Astrocyte (in vitro differentiated cells and primary cell): ENCODE measurements at regions not wholly inside any gene's neighbourhood (a gene's known extent, or its start where the extent isn't known, plus 50 kb on each side); places are given as distances from the start of the nearest gene placed in this dataset.

Experiments used
- DNase-seq: peaks from one replicate; pipeline ENCODE4 v3.0.0-alpha.2; 2010; ENCODE audit warnings: low read depth
- FAIRE-seq: peaks from 2 replicates; lab custom pipeline; 2011; peaks lifted over from hg19 to GRCh38; lab: Jason Lieb, UNC
- H2AFZ ChIP-seq: 2 replicates; pipeline ENCODE4 v1.6.0; 2012; ENCODE audit warnings: low read depth, low read length, inconsistent platforms
- H3K27ac ChIP-seq: 2 replicates; pipeline ENCODE4 v1.5.1; 2011; ENCODE audit warnings: low read depth, low read length, inconsistent platforms
- H3K27me3 ChIP-seq: 2 replicates; pipeline ENCODE4 v1.6.0; 2011; ENCODE audit warnings: low read length, inconsistent platforms; ENCODE audit not compliant: insufficient read depth
- H3K36me3 ChIP-seq: 2 replicates; pipeline ENCODE4 v1.5.1; 2011; ENCODE audit warnings: low read length, inconsistent platforms; ENCODE audit not compliant: insufficient read depth
- H3K4me1 ChIP-seq: 2 replicates; pipeline ENCODE4 v1.5.1; 2011; ENCODE audit warnings: low read length, inconsistent platforms; ENCODE audit not compliant: insufficient read depth
- H3K4me2 ChIP-seq: 2 replicates; pipeline ENCODE4 v1.6.0; 2012; ENCODE audit warnings: low read length, inconsistent platforms
- H3K4me3 ChIP-seq: 2 replicates; pipeline ENCODE4 v1.5.1; 2011; ENCODE audit warnings: low read depth, mild to moderate bottlenecking, low read length, inconsistent platforms; ENCODE audit not compliant: insufficient read depth
- H3K79me2 ChIP-seq: 2 replicates; pipeline ENCODE4 v1.6.0; 2012; ENCODE audit warnings: mild to moderate bottlenecking, low read length, inconsistent platforms; ENCODE audit not compliant: insufficient read depth
- H3K9ac ChIP-seq: 2 replicates; pipeline ENCODE4 v1.6.0; 2012; ENCODE audit warnings: mild to moderate bottlenecking, low read length, inconsistent platforms
- H3K9me3 ChIP-seq: 2 replicates; pipeline ENCODE4 v1.5.1; 2012; ENCODE audit warnings: low read depth, mild to moderate bottlenecking, low read length, inconsistent platforms; ENCODE audit not compliant: insufficient read depth
- H4K20me1 ChIP-seq: 2 replicates; pipeline ENCODE4 v1.6.0; 2012; ENCODE audit warnings: low read length, inconsistent platforms; ENCODE audit not compliant: insufficient read depth
- H3K27ac Mint-ChIP-seq: one replicate; pipeline ENCODE4 v1.8.0; 2021; ENCODE audit warnings: mild to moderate bottlenecking, mixed read lengths; ENCODE audit not compliant: unreplicated experiment
- H3K27me3 Mint-ChIP-seq: one replicate; pipeline ENCODE4 v1.8.0; 2021; ENCODE audit warnings: low read depth, mixed read lengths; ENCODE audit not compliant: unreplicated experiment
- H3K36me3 Mint-ChIP-seq: one replicate; pipeline ENCODE4 v1.8.0; 2021; ENCODE audit warnings: low read depth, mixed read lengths; ENCODE audit not compliant: unreplicated experiment
- H3K4me1 Mint-ChIP-seq: one replicate; pipeline ENCODE4 v1.8.0; 2021; ENCODE audit warnings: low read depth, mixed read lengths; ENCODE audit not compliant: unreplicated experiment
- H3K4me3 Mint-ChIP-seq: one replicate; pipeline ENCODE4 v1.8.0; 2021; ENCODE audit warnings: mild to moderate bottlenecking, moderate library complexity, mixed read lengths; ENCODE audit not compliant: unreplicated experiment
- H3K9me3 Mint-ChIP-seq: one replicate; pipeline ENCODE4 v1.8.0; 2021; ENCODE audit warnings: mild to moderate bottlenecking, mixed read lengths; ENCODE audit not compliant: unreplicated experiment
- EZH2 ChIP-seq: IDR thresholded peaks from 2 replicates; pipeline ENCODE4 v1.6.1; 2012; ENCODE audit warnings: mild to moderate bottlenecking, low read length, inconsistent platforms; ENCODE audit not compliant: insufficient read depth
- TF ChIP-seq, protein P1 (sequence below): IDR thresholded peaks from 2 replicates; pipeline ENCODE4 v1.5.1; 2011; ENCODE audit warnings: low read depth, mild to moderate bottlenecking, inconsistent platforms, low read length, moderate library complexity; ENCODE audit not compliant: insufficient read depth

DNA sequence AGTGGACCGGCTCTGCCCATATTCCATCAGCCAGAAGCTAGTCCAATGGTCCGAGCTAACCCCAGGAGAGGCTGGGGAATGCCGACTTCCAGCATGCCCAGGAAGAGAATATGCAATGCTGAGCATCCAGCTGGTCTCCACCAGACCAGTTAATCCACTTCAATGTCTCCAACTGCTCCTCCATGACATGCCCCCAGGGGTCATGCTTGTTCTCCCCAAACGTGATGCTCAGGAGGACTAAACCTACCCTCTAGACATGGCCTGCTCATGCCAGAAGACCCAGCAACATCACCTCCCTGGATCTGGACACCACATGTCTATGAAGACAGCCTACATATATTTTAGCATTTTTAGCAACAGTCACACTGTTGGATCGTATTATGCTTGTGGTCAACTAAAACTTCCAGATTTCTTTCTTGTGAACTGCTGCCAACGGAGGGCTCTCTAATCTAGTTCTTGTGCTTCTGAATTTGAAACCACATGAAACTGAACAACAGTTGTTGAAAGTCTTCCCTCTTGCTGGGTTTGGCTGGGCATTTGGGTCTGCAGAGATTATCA lies 245.1 kb downstream of the SOX9 start:
- TF ChIP-seq EZH2 = no peak
- TF ChIP-seq, protein P1, sequence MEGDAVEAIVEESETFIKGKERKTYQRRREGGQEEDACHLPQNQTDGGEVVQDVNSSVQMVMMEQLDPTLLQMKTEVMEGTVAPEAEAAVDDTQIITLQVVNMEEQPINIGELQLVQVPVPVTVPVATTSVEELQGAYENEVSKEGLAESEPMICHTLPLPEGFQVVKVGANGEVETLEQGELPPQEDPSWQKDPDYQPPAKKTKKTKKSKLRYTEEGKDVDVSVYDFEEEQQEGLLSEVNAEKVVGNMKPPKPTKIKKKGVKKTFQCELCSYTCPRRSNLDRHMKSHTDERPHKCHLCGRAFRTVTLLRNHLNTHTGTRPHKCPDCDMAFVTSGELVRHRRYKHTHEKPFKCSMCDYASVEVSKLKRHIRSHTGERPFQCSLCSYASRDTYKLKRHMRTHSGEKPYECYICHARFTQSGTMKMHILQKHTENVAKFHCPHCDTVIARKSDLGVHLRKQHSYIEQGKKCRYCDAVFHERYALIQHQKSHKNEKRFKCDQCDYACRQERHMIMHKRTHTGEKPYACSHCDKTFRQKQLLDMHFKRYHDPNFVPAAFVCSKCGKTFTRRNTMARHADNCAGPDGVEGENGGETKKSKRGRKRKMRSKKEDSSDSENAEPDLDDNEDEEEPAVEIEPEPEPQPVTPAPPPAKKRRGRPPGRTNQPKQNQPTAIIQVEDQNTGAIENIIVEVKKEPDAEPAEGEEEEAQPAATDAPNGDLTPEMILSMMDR = no peak
- H3K4me3 ChIP-seq = no peak overlapping the region
- no peak overlapping the region for H3K9ac ChIP-seq
- H3K27me3 Mint-ChIP-seq = no peaks in the 10 kb centered on the region
- H3K27ac Mint-ChIP-seq = no peak overlapping the region
- H3K36me3 Mint-ChIP-seq = no peaks in the 10 kb centered on the region
- no peaks in the 10 kb centered on the region for H4K20me1 ChIP-seq
- H3K79me2 ChIP-seq = no peaks in the 10 kb centered on the region
- peak; percentile 85 for DNase-seq
- H3K27me3 ChIP-seq = no peaks in the 10 kb centered on the region
- H2AFZ ChIP-seq = no peak overlapping the region
- H3K9me3 Mint-ChIP-seq = peaks cover 7% of the 10 kb centered on the region
- no peaks in the 10 kb centered on the region for H3K9me3 ChIP-seq
- no peaks in the 10 kb centered on the region for H3K36me3 ChIP-seq
- H3K4me2 ChIP-seq = no peak overlapping the region
- peaks cover 27% of the 10 kb centered on the region for H3K4me1 ChIP-seq
- FAIRE-seq = no peak
- no peak overlapping the region for H3K4me3 Mint-ChIP-seq
- H3K4me1 Mint-ChIP-seq = peaks cover 20% of the 10 kb centered on the region
- H3K27ac ChIP-seq = no peak overlapping the region

DNA sequence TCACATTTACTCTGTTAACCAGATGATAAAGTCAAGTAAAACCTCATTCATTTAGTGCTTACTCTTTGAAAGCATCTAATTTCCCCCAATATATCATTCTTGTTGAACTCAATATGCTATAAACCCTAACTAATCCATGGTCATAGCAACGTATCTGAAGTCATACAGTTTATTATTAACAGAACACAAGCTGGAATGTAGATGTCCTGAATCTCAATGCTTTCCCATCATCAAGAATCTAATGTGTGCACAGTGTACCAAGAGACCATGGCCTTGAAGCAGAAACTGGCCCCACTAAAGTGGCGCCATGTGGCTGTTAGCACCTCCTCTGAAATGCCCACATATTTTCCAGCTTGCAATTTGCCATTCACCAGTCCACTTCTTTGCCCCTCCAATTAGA lies 245.8 kb downstream of the SOX9 start:
- Histone ChIP-seq H3K27ac (no peak overlapping the region), H2AFZ (no peak overlapping the region), H3K4me3 (no peak overlapping the region), H3K9ac (no peak overlapping the region), H3K79me2 (no peaks in the 10 kb centered on the region), H3K4me2 (no peak overlapping the region), H4K20me1 (no peaks in the 10 kb centered on the region), H3K27me3 (no peaks in the 10 kb centered on the region), H3K4me1 (peaks cover 30% of the 10 kb centered on the region), H3K36me3 (no peaks in the 10 kb centered on the region), H3K9me3 (no peaks in the 10 kb centered on the region)
- Mint-ChIP-seq H3K27ac (no peak overlapping the region), H3K9me3 (peaks cover 7% of the 10 kb centered on the region), H3K27me3 (no peaks in the 10 kb centered on the region), H3K4me1 (peaks cover 25% of the 10 kb centered on the region), H3K4me3 (no peak overlapping the region), H3K36me3 (no peaks in the 10 kb centered on the region)
- no peak for DNase-seq
- no peak for TF ChIP-seq EZH2
- TF ChIP-seq, protein P1 = no peak
- FAIRE-seq = no peak

DNA sequence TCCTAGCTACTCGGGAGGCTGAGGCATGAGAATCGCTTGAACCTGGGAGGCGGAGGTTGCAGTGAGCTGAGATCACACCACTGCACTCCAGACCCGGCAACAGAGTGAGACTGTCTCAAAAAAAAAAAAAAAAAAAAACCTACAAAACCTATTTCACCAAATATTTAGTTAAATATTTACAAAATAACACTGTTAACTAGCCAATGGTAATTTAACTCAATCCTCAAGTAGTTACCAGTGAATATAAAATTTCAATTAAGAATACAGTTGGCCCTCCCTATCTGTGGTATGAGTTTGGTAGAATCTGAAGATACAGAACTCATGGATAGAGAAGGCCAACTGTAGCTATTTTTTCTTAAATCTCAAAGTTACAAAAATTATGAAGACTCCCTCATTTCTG lies 247.4 kb downstream of the SOX9 start:
- no peak overlapping the region for H3K4me3 ChIP-seq
- H3K4me2 ChIP-seq = no peak overlapping the region
- H3K27me3 ChIP-seq = no peaks in the 10 kb centered on the region
- H3K4me3 Mint-ChIP-seq = no peak overlapping the region
- no peak overlapping the region for H2AFZ ChIP-seq
- TF ChIP-seq EZH2 = no peak
- TF ChIP-seq, protein P1 = no peak
- no peaks in the 10 kb centered on the region for H3K9me3 ChIP-seq
- H3K36me3 Mint-ChIP-seq = no peaks in the 10 kb centered on the region
- H3K27ac Mint-ChIP-seq = no peak overlapping the region
- no peaks in the 10 kb centered on the region for H3K27me3 Mint-ChIP-seq
- FAIRE-seq = no peak
- H3K4me1 Mint-ChIP-seq = peaks cover 10% of the 10 kb centered on the region
- H3K79me2 ChIP-seq = no peaks in the 10 kb centered on the region
- H3K9me3 Mint-ChIP-seq = peaks cover 6% of the 10 kb centered on the region
- H3K27ac ChIP-seq = no peak overlapping the region
- H3K4me1 ChIP-seq = peaks cover 16% of the 10 kb centered on the region
- no peak overlapping the region for H3K9ac ChIP-seq
- H4K20me1 ChIP-seq = no peaks in the 10 kb centered on the region
- no peaks in the 10 kb centered on the region for H3K36me3 ChIP-seq
- DNase-seq = no peak
